Astrocyte (in vitro differentiated cells and primary cell): ENCODE measurements at regions not wholly inside any gene's neighbourhood (a gene's known extent, or its start where the extent isn't known, plus 50 kb on each side); places are given as distances from the start of the nearest gene placed in this dataset.

ENCODE experiments used
- CTCF ChIP-seq: IDR thresholded peaks from 2 replicates; pipeline ENCODE4 v1.5.1; 2011; ENCODE audit warnings: low read depth, mild to moderate bottlenecking, inconsistent platforms, low read length, moderate library complexity; ENCODE audit not compliant: insufficient read depth
- EZH2 ChIP-seq: IDR thresholded peaks from 2 replicates; pipeline ENCODE4 v1.6.1; 2012; ENCODE audit warnings: mild to moderate bottlenecking, low read length, inconsistent platforms; ENCODE audit not compliant: insufficient read depth

GRCh38 chr4:187470061-187470460 lies 525.5 kb upstream of the ZFP42 start:
- TF ChIP-seq CTCF (no peak), EZH2 (no peak)
